Suprapubic skin (tissue), 4 donors: ENCODE measurements at regions not wholly inside any gene's neighbourhood (a gene's known extent, or its start where the extent isn't known, plus 50 kb on each side); places are given as distances from the start of the nearest gene placed in this dataset.

Experiments
- POLR2A ChIP-seq, 2 donors: fragments of 450-650 bp; IDR thresholded peaks; one replicate each; pipeline ENCODE4 v1.6.1; 2017; ENCODE audit warnings: antibody characterized with exemption in 2 of 2, mild to moderate bottlenecking in 2 of 2, moderate library complexity in 2 of 2
- POLR2AphosphoS5 ChIP-seq, 3 donors: sonication (generic); formaldehyde crosslinking; IDR thresholded peaks; one replicate each; pipeline ENCODE4 v1.6.1; 2017; ENCODE audit warnings: antibody characterized with exemption in 3 of 3
- TF ChIP-seq, protein P1 (sequence below), 2 donors: fragments of 200-600 bp in 1 of 2; fragments of 450-650 bp in 1 of 2; sonication (generic) in 1 of 2; IDR thresholded peaks; one replicate each; pipeline ENCODE4 v1.5.1; 2016 to 2019; ENCODE audit warnings: antibody characterized with exemption in 2 of 2, mild to moderate bottlenecking in 1 of 2, moderate library complexity in 1 of 2

DNA sequence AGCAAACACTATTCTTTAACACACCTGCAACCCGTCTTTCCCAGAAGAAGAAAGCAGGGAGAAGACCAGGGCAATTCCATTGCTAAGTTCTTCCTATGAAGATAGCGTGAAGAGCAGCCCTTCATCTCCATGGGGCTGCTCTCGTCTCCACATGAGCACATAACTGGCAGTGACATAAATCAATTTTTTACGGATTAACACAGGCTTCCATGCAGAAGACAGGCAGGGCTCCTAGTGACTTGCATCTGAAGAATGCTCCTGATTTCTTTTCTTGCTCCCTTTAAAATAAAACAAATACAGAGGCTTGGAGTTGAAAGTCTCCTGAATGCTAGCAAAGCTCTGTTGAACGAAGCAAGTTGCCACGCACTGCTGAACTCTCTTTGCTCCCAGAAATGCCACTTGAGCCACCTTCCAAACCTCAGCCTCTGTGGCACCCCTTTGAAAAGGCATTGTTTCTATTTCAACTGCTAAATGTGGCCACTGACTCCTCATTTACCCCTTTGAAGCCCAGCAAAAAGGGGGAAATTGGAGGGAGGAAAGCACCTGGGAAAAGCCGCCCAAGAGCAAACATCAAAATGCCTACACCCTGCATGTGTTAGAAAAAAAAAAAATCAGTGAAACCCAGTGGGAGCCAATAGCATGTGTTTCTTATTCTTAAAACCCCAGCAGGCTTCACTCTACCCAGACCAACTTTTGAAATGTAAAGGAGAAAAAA is 383.7 kb downstream of the IDS start:
- TF ChIP-seq, protein P1, sequence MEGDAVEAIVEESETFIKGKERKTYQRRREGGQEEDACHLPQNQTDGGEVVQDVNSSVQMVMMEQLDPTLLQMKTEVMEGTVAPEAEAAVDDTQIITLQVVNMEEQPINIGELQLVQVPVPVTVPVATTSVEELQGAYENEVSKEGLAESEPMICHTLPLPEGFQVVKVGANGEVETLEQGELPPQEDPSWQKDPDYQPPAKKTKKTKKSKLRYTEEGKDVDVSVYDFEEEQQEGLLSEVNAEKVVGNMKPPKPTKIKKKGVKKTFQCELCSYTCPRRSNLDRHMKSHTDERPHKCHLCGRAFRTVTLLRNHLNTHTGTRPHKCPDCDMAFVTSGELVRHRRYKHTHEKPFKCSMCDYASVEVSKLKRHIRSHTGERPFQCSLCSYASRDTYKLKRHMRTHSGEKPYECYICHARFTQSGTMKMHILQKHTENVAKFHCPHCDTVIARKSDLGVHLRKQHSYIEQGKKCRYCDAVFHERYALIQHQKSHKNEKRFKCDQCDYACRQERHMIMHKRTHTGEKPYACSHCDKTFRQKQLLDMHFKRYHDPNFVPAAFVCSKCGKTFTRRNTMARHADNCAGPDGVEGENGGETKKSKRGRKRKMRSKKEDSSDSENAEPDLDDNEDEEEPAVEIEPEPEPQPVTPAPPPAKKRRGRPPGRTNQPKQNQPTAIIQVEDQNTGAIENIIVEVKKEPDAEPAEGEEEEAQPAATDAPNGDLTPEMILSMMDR (IDR thresholded peaks at IDR 0.05): no peak
- TF ChIP-seq POLR2AphosphoS5 (IDR thresholded peaks at IDR 0.05): no peak
- no peak for TF ChIP-seq POLR2A (IDR thresholded peaks at IDR 0.05)
